ENCODE measurements at regions not wholly inside any gene's neighbourhood (a gene's known extent, or its start where the extent isn't known, plus 50 kb on each side); places are given as distances from the start of the nearest gene placed in this dataset.

GRCh38 chr2:5524551-5524950 is 167.6 kb upstream of the SOX11 start:
- in situ Hi-C loops (cut with MboI) = no loop called here
- H3K79me2 ChIP-seq (ENCODE audit: control insufficient read depth, insufficient read depth, low read length) = no peaks in the 10 kb centered on the region
- no peak overlapping the region for H3K4me3 ChIP-seq
- ATAC-seq (no peak), FAIRE-seq (no peak), DNase-seq (ENCODE audit: low read depth, low spot score) (no peak)
- no peak overlapping the region for H3K27ac ChIP-seq (ENCODE audit: control insufficient read depth, insufficient read depth)
- POLR2A ChIA-PET = no interaction called here
- SMC1A ChIA-PET (ENCODE audit: uncharacterized antibody, unreplicated experiment) = no interaction called here
- WGBS (ENCODE audit: insufficient coverage, insufficient replicate concordance, low lambda C conversion rate, missing lambda C conversion rate) = 0% methylated on average over 1 of the region's 1 CpG
- H3K36me3 ChIP-seq (ENCODE audit: control insufficient read depth in 2 of 2, insufficient read depth in 2 of 2, low read length in 1 of 2) = no peaks in the 10 kb centered on the region
- no peaks in the 10 kb centered on the region for H3K27me3 ChIP-seq (replicated peaks in 1 of 2; ENCODE audit: control insufficient read depth in 2 of 2, insufficient read depth in 2 of 2, low read length in 1 of 2)
- H3K9me3 ChIP-seq (replicated peaks; ENCODE audit: control insufficient read depth, insufficient read depth, low read length) = no peaks in the 10 kb centered on the region
- no peak overlapping the region for H3K4me2 ChIP-seq (ENCODE audit: control insufficient read depth, insufficient read depth)
- CTCF ChIA-PET = no interaction called here
- no TSS peak for BruUV-seq (replicated peaks)
- H3K9ac ChIP-seq (ENCODE audit: control insufficient read depth, insufficient read depth, low read length) = no peak overlapping the region
- intact Hi-C loops (cut with micrococcal nuclease; ENCODE audit: unreplicated experiment) = no loop called here
- TF ChIP-seq EED (IDR thresholded peaks at IDR 0.05; ENCODE audit: low read depth) (no peak), JUND (IDR thresholded peaks at IDR 0.05; ENCODE audit: low read depth, low read length) (no peak), POU2F2 (IDR thresholded peaks at IDR 0.05; ENCODE audit: borderline replicate concordance, low read depth, low read length) (no peak), E2F4 (IDR thresholded peaks at IDR 0.05; ENCODE audit: low read depth, low read length) (no peak), YBX1 (IDR thresholded peaks at IDR 0.05) (no peak), GATAD2B (conservative IDR thresholded peaks at IDR 0.05; ENCODE audit: low read depth) (no peak), REST (IDR thresholded peaks at IDR 0.05; ENCODE audit: low read depth, low read length) (no peak), HDGF (IDR thresholded peaks at IDR 0.05) (no peak), PKNOX1 (IDR thresholded peaks at IDR 0.05) (no peak), SMC3 (IDR thresholded peaks at IDR 0.05; ENCODE audit: borderline replicate concordance, low read length) (no peak), SIX5 (IDR thresholded peaks at IDR 0.05; ENCODE audit: low read depth, low read length, severe bottlenecking) (no peak), ZBTB11 (CRISPR knock-in tag; IDR thresholded peaks at IDR 0.05) (no peak), FOXM1 (IDR thresholded peaks at IDR 0.05; ENCODE audit: low read depth, low read length) (no peak)
- RAD21 ChIA-PET (ENCODE audit: unreplicated experiment) = no interaction called here
- H2AFZ ChIP-seq (ENCODE audit: control insufficient read depth, low read depth, low read length) = no peak overlapping the region
- no peaks in the 10 kb centered on the region for H4K20me1 ChIP-seq (ENCODE audit: control insufficient read depth, insufficient read depth)
- H3K4me1 ChIP-seq (ENCODE audit: control insufficient read depth, insufficient read depth, low read length) = no peaks in the 10 kb centered on the region

Data from GM12878 (cell line).